NCI-H446 treated with DMSO at 0.1 percent for 48 hours (cell line): ENCODE measurements at regions not wholly inside any gene's neighbourhood (a gene's known extent, or its start where the extent isn't known, plus 50 kb on each side); places are given as distances from the start of the nearest gene placed in this dataset.

Experiments
- DNase-seq: peaks from one replicate; lab custom pipeline; 2025; lab: John Stamatoyannopoulos, UW

DNA sequence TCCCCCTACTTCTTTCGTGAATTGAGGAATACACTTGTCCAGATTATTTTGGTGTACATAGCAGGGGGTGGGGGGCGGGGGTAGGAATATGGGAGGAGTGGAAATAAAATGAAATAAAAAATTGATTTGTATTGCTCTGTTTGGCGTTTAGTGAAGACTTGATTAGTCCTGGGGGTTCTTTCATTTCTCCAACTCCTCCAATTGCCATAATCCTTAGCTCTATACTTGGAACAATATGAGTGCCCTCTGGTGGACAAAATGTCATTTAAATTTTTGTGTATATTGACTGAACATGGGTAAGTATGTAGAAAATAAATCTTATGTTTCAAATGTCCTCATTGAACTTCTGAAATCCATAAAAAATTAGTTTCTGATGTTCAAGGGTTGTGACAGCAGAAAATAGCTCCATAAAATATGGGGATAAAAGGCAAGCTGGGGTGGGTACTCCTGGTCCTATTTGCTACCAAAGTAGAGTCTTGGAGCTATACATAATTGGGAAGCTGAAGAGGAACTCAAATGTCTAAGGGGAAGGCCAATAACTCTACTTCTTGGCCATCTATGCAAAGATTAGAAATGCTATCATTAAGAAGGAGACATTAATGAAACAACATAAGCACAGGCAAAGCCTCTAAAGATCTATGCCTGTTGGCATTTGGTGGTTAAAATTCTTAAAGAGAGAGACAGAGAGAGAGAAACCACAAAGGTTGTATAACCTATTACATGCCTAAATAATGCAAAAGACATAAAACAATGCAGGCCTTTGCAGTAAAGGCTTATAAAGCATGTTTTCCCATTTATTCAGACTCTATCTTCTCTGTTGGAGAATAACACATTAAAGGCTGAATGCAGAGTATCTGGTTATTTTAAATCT lies 421.6 kb downstream of the METTL15 start:
- peak; percentile 44 for DNase-seq

DNA sequence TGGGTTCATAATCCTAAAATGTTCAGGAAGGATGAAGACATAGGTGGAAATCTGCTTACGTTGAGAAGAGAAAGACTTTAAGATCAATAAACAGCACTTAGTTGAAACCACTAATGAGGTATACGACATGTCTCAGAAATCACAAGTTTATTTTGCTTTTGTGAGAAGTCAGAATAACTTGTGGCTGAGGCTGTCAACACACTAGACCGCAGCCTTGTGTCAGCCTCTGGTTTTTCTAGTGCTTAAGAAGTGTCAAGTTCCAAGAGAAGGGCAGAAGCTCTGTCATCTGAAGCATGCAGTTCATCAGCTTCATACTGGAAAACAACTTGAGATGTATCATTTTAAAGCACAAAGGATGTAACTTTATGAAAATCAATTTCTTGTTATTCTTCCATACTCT lies 420.9 kb downstream of the METTL15 start:
- DNase-seq: no peak

DNA sequence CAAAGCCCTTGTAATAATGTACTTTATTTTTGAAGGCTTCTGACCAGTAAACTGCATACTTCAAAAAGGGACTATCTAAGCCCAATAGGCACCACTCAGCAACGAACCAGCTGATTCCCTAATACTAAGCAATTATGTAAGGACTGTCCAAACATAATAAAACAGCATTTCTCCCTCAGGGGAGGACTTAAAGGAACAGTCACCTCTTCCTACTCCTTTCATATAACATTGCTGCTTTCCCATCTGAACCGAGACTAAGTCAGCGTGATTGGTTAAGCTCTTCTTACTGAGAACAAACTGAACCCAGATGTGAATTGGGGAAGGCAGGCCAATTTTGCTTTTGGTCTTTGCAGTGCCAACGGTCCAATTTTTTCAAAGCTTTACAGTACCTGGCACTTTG lies 420.0 kb downstream of the METTL15 start:
- no peak for DNase-seq

DNA sequence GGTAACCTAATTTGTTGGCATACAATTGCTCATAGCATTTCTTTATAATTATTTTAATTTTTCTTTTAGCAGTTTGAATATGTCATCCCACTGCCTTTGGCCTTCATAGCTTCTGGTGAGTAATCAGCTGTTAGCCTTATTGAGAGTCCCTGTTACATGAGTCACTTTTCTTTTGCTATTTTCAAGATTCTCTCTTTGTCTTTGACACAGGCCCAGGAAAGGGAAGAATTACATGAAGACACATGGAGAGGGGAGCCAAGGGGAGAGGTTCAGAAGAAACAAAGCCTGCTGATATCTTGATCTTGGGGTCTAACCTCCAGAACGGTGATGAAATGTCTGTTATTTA lies 418.2 kb downstream of the METTL15 start:
- no peak for DNase-seq

DNA sequence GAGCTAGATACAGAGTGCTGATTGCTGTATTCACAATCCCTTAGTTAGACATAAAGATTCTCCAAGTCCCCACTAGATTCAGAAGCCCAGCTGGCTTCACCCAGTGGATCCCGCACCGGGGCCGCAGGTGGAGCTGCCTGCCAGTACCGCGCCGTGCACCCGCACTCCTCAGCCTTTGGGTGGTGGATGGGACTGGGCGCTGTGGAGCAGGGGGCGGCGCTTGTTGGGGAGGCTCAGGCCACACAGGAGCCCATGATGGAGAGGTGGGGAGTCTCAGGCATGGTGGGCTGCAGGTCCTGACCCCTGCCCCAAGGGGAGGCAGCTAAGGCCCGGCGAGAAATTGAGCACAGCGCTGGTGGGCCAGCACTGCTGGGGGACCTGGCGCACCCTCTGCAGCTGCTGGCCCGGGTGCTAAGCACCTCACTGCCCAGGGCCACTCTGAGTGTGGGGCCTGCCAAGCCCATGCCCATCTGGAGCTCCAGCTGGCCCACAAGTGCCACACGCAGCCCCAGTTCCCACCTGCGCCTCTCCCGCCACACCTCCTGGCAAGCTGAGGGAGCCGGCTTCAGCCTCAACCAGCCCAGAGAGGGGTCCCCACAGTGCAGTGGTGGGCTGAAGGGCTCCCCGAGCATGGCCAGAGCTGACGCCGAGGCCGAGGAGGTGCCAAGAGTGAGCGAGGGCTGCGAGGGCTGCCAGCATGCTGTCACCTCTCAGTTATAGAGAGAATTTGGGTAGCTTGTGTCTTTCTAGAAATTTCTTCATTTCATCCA lies 417.6 kb downstream of the METTL15 start:
- no peak for DNase-seq

DNA sequence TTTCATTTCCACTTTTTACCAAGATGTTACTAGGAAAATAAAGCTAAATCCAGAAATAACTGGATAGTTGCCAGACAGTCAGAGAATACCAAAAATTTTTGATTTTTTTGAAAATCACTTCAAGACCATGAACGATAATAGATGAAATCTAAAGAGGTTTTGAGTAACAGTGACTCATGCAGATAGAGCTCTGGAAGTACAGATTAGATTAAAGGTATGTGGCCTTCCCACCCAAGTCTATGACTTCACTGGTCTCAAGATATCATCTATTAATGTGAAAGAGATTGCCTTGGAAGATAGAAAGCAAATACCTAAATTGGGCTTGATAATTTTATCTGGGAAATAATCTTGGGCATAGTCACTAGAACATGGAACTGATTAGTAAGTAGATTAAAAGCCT lies 415.9 kb downstream of the METTL15 start:
- no peak for DNase-seq

DNA sequence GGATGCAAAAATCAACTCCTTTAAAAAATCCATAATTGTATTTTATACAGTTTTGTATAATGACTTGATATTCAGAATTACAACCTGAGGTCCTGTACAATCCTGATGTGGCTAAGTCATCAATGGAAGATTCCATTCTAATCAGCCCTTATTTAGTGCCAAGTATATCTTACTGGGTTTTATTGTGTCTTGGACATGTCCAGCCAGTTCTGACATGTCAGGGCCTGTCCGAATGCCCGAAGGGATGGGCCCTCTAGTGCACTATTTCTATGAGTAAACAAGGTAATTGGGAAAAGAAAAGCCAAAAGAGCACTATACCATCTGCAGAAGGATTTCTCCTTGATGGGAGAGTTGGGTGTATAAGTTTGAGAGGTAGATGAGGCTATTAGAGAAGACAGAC lies 412.9 kb downstream of the METTL15 start:
- no peak for DNase-seq

DNA sequence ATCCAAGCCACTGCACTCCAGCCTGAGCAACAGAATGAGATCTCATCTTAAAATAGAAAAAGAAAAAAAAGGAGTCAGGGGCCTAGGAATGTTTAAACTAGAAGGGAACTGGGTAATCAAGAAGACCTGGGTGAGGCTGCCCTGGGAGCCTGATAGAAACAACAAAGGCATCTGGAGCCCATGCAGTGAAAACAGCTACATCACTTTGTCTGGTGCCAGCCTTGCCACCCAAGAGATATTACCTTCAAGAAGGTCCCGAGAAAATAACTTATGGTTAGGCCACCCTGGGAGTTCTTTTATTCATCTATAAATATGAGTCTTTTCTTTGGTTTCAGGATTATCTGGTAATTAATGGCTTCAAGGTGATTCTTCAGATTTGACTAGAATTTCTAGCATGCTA lies 412.1 kb downstream of the METTL15 start:
- no peak for DNase-seq

DNA sequence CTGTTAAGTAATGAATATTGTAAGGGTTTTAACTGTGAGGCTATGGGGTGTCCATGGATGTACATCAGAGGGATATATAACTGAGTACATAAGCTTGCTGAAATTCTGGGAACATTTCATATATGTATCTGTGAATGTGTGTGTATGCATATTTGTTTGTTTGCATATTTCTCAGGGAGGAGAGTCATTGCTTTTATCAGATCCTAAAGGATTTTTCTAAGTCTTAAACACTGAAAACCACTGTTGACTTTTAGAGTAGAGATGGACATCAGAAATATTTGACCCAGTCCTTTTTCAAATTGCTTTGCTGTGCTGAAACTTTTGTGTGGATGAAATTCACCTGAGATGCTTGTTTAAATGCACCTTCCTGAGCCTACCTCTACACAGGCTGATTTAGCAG lies 410.6 kb downstream of the METTL15 start:
- DNase-seq: no peak

DNA sequence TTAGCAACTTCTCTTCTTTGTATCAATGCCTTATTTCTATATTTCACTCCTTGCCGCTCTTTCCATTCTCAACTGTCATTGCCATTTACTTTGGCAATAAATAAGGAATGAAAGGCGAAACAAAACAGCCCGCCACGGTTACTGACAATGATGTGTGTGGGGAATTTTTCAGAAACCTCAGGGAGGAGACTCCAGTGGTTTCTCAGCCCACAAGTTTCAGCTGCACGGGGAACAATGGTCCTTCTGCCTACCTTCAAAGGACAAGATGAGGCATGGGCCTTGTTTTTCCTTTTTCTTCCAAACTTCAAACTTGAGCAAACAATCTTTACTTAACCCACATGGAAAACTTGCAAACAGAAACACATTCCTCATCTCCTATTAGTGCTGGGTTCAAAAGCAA lies 409.4 kb downstream of the METTL15 start:
- no peak for DNase-seq

DNA sequence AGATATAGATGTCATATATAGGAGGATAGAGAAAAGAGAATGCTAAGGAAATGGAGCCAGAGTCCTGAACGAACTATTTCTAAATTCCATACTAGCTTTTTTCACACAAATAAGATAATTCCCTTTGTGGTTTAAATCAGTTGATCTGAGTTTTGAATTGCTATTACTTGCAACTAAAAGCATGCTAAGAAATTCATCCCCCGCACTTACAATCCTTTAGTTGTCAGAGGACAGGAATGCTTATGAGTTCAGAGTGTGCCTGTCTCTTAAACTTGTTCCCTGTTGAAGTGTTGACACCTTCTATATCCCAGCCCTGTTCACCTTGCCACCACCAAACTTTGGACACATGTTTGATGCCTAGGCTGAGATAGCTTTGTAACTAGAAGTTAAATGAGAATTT lies 406.2 kb downstream of the METTL15 start:
- DNase-seq: no peak

DNA sequence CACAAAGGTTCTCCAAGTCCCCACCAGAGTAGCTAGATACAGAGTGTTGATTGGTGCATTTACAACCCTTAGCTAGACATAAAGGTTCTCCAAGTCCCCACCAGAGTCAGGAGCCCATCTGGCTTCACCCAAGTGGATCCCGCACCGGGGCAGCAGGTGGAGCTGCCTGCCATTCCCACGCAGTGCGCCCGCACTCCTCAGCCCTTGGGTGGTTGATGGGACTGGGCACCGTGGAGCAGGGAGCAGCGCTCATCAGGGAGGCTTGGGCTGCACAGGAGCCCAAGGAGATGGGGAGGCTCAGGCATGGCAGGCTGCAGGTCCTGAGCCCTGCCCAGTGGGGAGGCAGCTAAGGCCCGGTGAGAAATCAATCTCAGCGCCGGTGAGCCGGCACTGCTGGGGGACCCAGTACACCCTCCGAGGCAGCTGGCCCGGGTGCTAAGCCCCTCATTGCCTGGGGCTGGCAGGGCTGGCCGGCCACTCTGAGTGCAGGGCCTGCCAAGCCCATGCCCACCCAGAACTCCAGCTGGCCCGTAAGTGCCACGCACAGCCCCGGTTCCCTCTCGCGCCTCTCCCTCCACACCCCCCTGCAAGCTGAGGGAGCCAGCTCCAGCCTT lies 404.1 kb downstream of the METTL15 start:
- no peak for DNase-seq

DNA sequence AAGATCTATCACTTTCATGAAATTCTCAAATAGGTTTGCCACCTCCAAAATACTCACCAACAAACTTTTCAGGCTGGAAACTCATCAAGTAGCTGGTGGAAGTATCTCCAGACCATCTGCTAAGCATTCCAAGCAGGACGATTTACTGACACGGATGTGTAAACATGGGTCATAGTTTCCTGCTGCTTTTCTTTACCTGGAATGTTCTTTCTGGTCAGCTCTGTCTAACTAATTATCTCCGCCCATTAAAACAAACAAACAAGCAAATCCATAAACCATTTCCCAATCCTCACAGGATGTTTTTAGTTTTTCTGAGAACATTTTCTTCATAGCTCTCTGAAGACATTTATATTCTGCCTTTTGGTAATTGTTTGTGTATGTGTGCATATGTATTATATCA lies 397.0 kb downstream of the METTL15 start:
- no peak for DNase-seq

DNA sequence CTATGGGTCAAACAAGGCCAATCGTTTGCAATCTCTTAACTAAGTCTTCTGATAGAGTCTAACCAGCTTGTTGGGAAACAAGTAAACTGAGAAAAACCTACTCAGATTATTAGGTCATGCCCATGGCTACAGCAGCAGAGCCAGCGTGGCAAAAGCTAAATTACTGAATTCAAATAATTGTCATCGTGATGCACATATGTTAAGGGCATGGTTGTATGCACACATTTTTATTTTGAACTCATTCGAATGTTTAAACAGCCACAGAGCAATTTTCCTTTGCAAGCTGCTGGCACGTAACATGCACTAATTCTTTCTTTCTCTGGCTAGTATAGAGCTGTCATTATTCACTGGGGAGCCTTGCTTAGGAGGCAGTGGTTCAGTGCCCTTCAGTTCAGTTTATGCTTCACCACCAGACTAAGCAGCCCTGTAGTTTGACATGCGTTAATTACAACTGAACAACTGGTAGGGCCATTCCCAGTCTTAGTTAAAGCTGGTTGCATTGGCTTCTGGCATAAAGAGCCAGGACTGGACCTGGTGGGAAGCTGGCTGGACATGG lies 396.4 kb downstream of the METTL15 start:
- peak; percentile 50 for DNase-seq

DNA sequence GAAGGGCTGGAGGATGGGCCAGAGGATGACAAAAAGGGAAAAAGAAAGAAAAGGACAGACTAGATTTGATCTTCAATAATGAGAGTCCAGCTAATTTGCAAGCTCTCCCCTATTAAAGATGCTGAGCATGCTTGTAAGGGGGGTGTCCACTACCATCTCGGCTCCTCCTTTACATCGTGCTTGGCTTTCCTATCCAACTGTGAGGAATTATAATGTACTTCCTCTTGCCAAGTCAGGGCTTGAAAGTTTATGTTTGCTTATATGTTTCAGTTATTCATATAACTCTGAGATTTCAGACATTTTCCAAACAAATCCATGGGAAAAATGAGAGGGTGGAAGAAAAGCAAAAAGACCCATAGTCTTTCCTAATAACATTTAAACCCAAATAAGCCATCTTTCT lies 387.1 kb downstream of the METTL15 start:
- no peak for DNase-seq

DNA sequence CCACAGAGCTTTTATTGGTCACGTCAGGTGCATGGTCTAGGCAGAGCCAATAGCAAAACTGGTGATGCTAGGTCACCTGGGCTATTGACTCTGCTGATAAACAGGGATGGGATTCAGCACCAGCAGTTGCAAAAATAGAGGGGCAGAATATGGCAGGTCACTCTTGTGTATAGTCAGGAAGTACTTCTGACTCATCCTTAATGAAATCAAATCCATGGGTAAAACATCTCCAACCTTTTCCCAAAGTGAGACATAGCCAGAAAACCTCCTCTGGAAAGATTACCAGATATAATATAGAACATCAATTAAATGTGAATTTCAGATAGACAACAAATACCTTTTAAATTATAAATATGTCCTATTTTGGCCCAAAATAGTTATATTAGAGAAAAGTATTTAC lies 383.2 kb downstream of the METTL15 start:
- no peak for DNase-seq

DNA sequence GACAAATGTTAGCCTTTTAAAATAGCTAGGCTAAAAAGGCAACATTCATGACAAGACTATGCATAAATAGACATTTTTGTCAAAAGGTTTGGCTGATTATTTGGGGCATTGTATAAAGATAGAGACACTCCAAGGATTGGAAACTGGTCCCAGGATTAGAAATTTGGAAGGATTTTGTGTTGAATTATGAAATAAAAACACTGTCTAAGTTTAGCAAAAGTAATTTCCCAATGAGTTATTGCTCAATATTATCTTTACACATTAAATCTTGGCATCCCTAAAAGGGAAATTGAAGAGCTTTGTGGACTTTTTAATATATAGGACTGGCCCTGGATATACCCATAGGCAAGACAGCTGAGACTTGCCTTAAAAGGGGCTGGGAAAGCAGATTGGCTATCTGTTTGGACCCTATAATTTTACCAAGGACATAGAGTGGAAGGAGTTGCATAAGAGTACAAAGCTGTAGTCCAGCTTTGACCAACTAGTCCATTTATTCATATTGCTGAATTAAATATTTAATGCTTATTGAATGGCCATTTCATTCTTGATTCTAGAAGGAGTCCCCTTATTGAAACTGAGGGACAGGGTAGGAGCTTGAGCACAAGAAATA lies 382.7 kb downstream of the METTL15 start:
- DNase-seq: no peak

DNA sequence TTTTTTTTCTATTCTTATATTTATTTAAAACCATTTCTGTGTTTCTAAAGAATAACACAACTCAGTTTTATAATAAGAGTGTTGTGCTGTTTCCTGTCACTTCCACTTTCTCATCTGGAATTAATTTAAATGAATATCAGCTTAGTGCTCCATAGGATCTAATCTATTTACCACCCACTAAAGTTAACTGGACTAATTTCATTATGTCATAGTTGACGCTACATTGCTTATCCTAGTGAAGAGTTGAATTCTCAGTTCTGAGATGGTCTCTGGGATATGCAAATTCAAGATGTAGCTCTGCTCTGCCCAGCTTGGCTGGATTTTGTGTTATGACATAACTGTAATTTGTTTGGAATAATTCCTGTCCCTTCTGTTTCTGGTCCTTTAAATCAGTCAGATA lies 380.1 kb downstream of the METTL15 start:
- DNase-seq: no peak

DNA sequence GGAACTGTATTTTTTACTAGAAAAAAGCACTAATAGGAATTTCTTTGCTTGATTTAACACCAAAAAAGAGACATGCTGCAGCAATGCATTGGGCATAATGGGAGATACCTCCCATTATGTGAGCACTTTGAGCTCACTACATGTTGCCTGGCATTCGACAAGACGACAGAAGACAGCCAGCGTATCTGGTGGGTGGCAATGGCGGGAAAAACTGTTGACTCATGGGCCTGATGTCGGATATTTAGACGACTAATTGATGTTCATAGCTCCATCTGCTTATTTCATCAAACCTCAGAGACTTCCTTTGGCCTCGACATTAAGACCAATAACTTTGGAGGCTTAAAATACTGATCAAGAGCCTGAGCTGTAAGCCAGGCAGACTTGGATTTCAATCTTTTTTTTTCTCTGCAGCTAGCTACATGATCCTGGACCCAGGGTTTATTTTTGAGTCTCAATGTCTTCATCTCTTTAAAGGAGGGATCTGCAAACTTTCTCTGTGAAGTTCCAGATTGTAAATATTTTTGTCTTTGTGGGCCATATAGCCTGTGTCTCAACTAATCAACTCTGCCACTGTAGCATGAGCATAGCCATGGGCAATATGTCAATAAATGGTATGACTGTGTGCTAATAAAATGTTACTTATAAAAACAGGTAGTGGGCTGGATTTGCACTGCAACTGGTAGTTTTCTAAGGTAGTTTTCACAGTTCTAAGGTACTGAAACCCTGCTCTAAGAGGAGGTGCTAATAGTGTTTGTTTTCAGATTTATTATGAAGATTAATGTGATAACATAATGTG lies 375.1 kb downstream of the METTL15 start:
- DNase-seq: no peak

DNA sequence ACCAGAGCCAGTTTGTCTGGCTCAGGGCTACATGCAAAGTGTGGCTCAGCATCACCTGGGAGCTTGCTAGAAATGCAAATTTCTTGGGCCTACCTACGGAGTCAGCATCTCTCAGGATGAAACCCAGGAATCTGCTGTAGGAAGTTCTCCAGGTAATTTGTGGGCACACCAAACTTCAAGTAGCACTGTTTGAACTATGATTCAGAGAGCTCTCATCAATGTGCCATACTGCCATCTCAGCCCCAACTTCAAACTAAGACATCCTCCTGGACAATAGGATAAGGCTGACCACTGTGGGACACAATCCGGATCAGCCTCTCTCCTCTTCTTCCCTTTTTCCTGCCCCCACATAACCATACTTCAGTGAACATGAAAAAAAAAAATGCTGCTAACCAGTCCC lies 374.5 kb downstream of the METTL15 start:
- no peak for DNase-seq

DNA sequence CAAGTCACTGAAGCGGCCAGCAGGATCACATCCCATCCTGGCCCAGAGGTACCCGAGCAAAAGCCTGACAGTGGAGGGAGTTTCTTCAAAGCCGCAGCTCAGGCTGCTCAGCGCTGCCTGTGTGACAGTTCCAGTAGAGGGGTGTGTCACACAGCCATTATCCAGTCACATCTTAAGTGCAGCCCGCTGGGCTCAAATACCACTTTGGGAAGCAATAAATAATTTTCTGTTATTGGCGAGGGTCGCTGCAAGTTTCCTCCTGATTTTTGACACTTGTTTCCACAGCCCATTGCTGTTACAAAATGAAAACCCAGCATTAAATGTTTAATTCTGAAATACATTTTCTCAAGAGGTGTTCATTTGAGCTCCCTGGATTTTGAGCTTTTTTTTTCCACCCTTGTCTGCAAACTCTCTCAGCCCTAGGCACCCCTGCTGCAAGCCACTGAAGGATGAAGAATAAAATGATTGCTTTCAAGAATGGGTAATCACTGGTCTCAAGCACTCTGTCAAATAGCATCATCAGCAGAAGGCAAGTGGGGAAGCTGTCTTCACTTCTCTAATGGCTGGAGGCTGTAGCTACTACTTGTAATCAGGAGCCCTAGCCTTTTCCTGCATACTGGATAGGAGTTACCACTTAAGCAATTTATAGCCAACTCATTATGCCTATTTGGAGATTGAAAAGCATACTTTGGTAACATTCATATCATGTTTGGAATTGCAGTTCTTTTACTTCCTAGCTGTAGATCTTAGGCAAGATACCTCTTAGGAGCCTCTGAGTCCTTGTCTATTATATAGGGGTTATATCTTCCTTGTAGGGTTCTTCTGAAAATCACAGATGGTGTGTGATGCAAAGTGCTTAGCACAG lies 373.7 kb downstream of the METTL15 start:
- no peak for DNase-seq
